ENCODE measurements at regions not wholly inside any gene's neighbourhood (a gene's known extent, or its start where the extent isn't known, plus 50 kb on each side); places are given as distances from the start of the nearest gene placed in this dataset.

GRCh38 chr4:128639541-128640270 is 169.8 kb upstream of the JADE1 start:
- peaks cover 18% of the 10 kb centered on the region for H3K4me1 Mint-ChIP-seq (ENCODE audit: low read depth)
- H3K27ac Mint-ChIP-seq = peak overlapping the region; percentile 17; the same call in 1 of the 2 replicates
- DNase-seq = no peak
- no peaks in the 10 kb centered on the region; the same call in 1 of the 2 replicates for H3K36me3 Mint-ChIP-seq (ENCODE audit: low read depth)
- H3K9me3 Mint-ChIP-seq = no peaks in the 10 kb centered on the region
- TF ChIP-seq CTCF (IDR thresholded peaks at IDR 0.05) = no peak
- no peak overlapping the region for H3K4me3 Mint-ChIP-seq
- no peaks in the 10 kb centered on the region; the same call in none of the 2 replicates for H3K27me3 Mint-ChIP-seq (ENCODE audit: insufficient read depth)

GRCh38 chr4:128636906-128637305 is 172.6 kb upstream of the JADE1 start:
- Mint-ChIP-seq H3K27ac (no peak overlapping the region), H3K36me3 (ENCODE audit: low read depth) (no peaks in the 10 kb centered on the region; the same call in 1 of the 2 replicates), H3K27me3 (ENCODE audit: insufficient read depth) (peaks cover 2% of the 10 kb centered on the region), H3K4me3 (no peak overlapping the region), H3K4me1 (ENCODE audit: low read depth) (peaks cover 18% of the 10 kb centered on the region), H3K9me3 (no peaks in the 10 kb centered on the region)
- no peak for DNase-seq
- TF ChIP-seq CTCF (IDR thresholded peaks at IDR 0.05) = no peak

- Mint-ChIP-seq H3K27ac (no peak overlapping the region), H3K4me3 (no peak overlapping the region)
Observed at GRCh38 chr4:128635955-128636560, 173.4 kb upstream of the JADE1 start.

GRCh38 chr4:128635141-128635954 is 174.2 kb upstream of the JADE1 start:
- peaks cover 16% of the 10 kb centered on the region for H3K4me1 Mint-ChIP-seq (ENCODE audit: low read depth)
- no peak for DNase-seq
- H3K27ac Mint-ChIP-seq = no peak overlapping the region
- TF ChIP-seq CTCF (IDR thresholded peaks at IDR 0.05) = no peak
- no peaks in the 10 kb centered on the region for H3K9me3 Mint-ChIP-seq
- H3K27me3 Mint-ChIP-seq (ENCODE audit: insufficient read depth) = peaks cover 6% of the 10 kb centered on the region
- no peak overlapping the region for H3K4me3 Mint-ChIP-seq
- H3K36me3 Mint-ChIP-seq (ENCODE audit: low read depth) = no peaks in the 10 kb centered on the region; the same call in 1 of the 2 replicates

More at GRCh38 chr4:128635955-128636560, 173.4 kb upstream of the JADE1 start:
- Mint-ChIP-seq H3K4me1 (ENCODE audit: low read depth) (peaks cover 18% of the 10 kb centered on the region), H3K9me3 (no peaks in the 10 kb centered on the region), H3K27me3 (ENCODE audit: insufficient read depth) (peaks cover 5% of the 10 kb centered on the region), H3K36me3 (ENCODE audit: low read depth) (no peaks in the 10 kb centered on the region; the same call in 1 of the 2 replicates)
- TF ChIP-seq CTCF (IDR thresholded peaks at IDR 0.05) = no peak
- no peak for DNase-seq

- Mint-ChIP-seq H3K4me3 (no peak overlapping the region), H3K36me3 (ENCODE audit: low read depth) (no peaks in the 10 kb centered on the region; the same call in 1 of the 2 replicates)
- TF ChIP-seq CTCF (IDR thresholded peaks at IDR 0.05) = no peak
Observed at GRCh38 chr4:128633067-128633466, 176.4 kb upstream of the JADE1 start.

More at GRCh38 chr4:128633067-128633466, 176.4 kb upstream of the JADE1 start:
- Mint-ChIP-seq H3K9me3 (no peaks in the 10 kb centered on the region), H3K27ac (no peak overlapping the region), H3K4me1 (ENCODE audit: low read depth) (peaks cover 4% of the 10 kb centered on the region), H3K27me3 (ENCODE audit: insufficient read depth) (peaks cover 14% of the 10 kb centered on the region)
- DNase-seq = no peak

Data from HFFc6 (cell line).